Hepatocyte (in vitro differentiated cells): ENCODE measurements at regions not wholly inside any gene's neighbourhood (a gene's known extent, or its start where the extent isn't known, plus 50 kb on each side); places are given as distances from the start of the nearest gene placed in this dataset.

ENCODE experiments used
- CTCF ChIP-seq: fragments of 200-600 bp; sonication (generic); IDR thresholded peaks from 2 replicates; pipeline ENCODE4 v1.5.1; 2016; ENCODE audit warnings: antibody characterized with exemption, mild to moderate bottlenecking; ENCODE audit not compliant: poor library complexity
- EZH2phosphoT487 ChIP-seq: fragments of 200-600 bp; sonication (generic); IDR thresholded peaks from one replicate; pipeline ENCODE4 v1.6.1; 2018; ENCODE audit warnings: antibody characterized with exemption, mild to moderate bottlenecking, low read depth, moderate library complexity; ENCODE audit not compliant: unreplicated experiment, severe bottlenecking

GRCh38 chr6:62891065-62891647 lies 320.1 kb upstream of the FKBP1C start:
- TF ChIP-seq CTCF (peak; percentile 76), EZH2phosphoT487 (no peak)
